ENCODE measurements at regions not wholly inside any gene's neighbourhood (a gene's known extent, or its start where the extent isn't known, plus 50 kb on each side); places are given as distances from the start of the nearest gene placed in this dataset.
A peak's percentile ranks its signal among the peaks of the same experiment; 100 is the strongest.

- H3K27ac ChIP-seq = no peak overlapping the region
- no peak for TF ChIP-seq ZFX (IDR thresholded peaks at IDR 0.05; ENCODE audit: borderline replicate concordance)
- TF ChIP-seq CTCF (IDR thresholded peaks at IDR 0.05) = no peak
These were observed 307.4 kb upstream of the NR2F2 start for GRCh38 chr15:96023081-96023480.

GRCh38 chr15:96027501-96027900, 303.0 kb upstream of the NR2F2 start:
- H3K27ac ChIP-seq = peak overlapping the region; percentile 82; the same call in 1 of the 2 replicates
- no peak for TF ChIP-seq ZFX (IDR thresholded peaks at IDR 0.05; ENCODE audit: borderline replicate concordance)
- TF ChIP-seq CTCF (IDR thresholded peaks at IDR 0.05) = no peak

- H3K27ac ChIP-seq = peak overlapping the region; percentile 82
- TF ChIP-seq ZFX (IDR thresholded peaks at IDR 0.05; ENCODE audit: borderline replicate concordance) = no peak
- peak; percentile 27 for TF ChIP-seq CTCF (IDR thresholded peaks at IDR 0.05)
These were observed 301.9 kb upstream of the NR2F2 start for GRCh38 chr15:96028620-96029019.

- no peak for TF ChIP-seq ZFX (IDR thresholded peaks at IDR 0.05; ENCODE audit: borderline replicate concordance)
- no peak for TF ChIP-seq CTCF (IDR thresholded peaks at IDR 0.05)
- H3K27ac ChIP-seq = peak overlapping the region; percentile 82
These were observed 301.3 kb upstream of the NR2F2 start for GRCh38 chr15:96029172-96029571.

- no peak overlapping the region for H3K27ac ChIP-seq
- TF ChIP-seq ZFX (IDR thresholded peaks at IDR 0.05; ENCODE audit: borderline replicate concordance) = no peak
- no peak for TF ChIP-seq CTCF (IDR thresholded peaks at IDR 0.05)
These were observed 298.9 kb upstream of the NR2F2 start for GRCh38 chr15:96031426-96032110.

- H3K27ac ChIP-seq = no peak overlapping the region
- TF ChIP-seq CTCF (IDR thresholded peaks at IDR 0.05) = no peak
- TF ChIP-seq ZFX (IDR thresholded peaks at IDR 0.05; ENCODE audit: borderline replicate concordance) = no peak
These were observed 295.4 kb upstream of the NR2F2 start for GRCh38 chr15:96035091-96035490.

- TF ChIP-seq ZFX (IDR thresholded peaks at IDR 0.05; ENCODE audit: borderline replicate concordance) (no peak), CTCF (IDR thresholded peaks at IDR 0.05) (no peak)
These were observed 294.9 kb upstream of the NR2F2 start for GRCh38 chr15:96035635-96036034.

More at GRCh38 chr15:96035635-96036034, 294.9 kb upstream of the NR2F2 start:
- H3K27ac ChIP-seq = no peak overlapping the region

Measured in 22Rv1 (cell line).